Peyer's patch (tissue), 4 donors: ENCODE measurements at regions not wholly inside any gene's neighbourhood (a gene's known extent, or its start where the extent isn't known, plus 50 kb on each side); places are given as distances from the start of the nearest gene placed in this dataset.

Experiments used
- DNase-seq, 3 donors: peaks; one replicate each; pipeline ENCODE4 v3.0.0-alpha.2; 2017 to 2019
- H3K27ac ChIP-seq, 4 donors: fragments of 200-600 bp; sonication (generic); one replicate each; pipeline ENCODE4 v1.5.1; 2016 to 2019
- H3K27me3 ChIP-seq, 2 donors: fragments of 200-600 bp; sonication (generic); one replicate each; pipeline ENCODE4 v1.5.1; 2019
- H3K36me3 ChIP-seq, 3 donors: fragments of 200-600 bp; sonication (generic); one replicate each; pipeline ENCODE4 v1.5.1; 2016 to 2019
- H3K4me1 ChIP-seq, 4 donors: fragments of 200-600 bp; sonication (generic); one replicate each; pipeline ENCODE4 v1.5.1; 2016 to 2019
- H3K4me3 ChIP-seq, 4 donors: fragments of 200-600 bp; sonication (generic); 1 replicate in 3 of 4; 2 replicates in 1 of 4; pipeline ENCODE4 v1.5.1; 2016 to 2019; ENCODE audit warnings: mild to moderate bottlenecking in 1 of 4
- H3K9me3 ChIP-seq, 4 donors: fragments of 200-600 bp; sonication (generic); one replicate each; pipeline ENCODE4 v1.5.1; 2016 to 2019; ENCODE audit warnings: mild to moderate bottlenecking in 1 of 4
- POLR2A ChIP-seq, 2 donors: fragments of 450-650 bp; IDR thresholded peaks; one replicate each; pipeline ENCODE4 v1.5.1; 2017; ENCODE audit warnings: antibody characterized with exemption in 2 of 2, mild to moderate bottlenecking in 2 of 2, moderate library complexity in 2 of 2
- TF ChIP-seq, protein P1 (sequence below), 6 experiments: fragments of 450-650 bp in 4 of 6; fragments of 200-600 bp in 2 of 6; sonication (generic) in 1 of 6; IDR thresholded peaks; one replicate each; pipeline ENCODE4 v1.5.1; 2017 to 2019; ENCODE audit warnings: antibody characterized with exemption in 6 of 6, mild to moderate bottlenecking in 3 of 6, moderate library complexity in 1 of 6

DNA sequence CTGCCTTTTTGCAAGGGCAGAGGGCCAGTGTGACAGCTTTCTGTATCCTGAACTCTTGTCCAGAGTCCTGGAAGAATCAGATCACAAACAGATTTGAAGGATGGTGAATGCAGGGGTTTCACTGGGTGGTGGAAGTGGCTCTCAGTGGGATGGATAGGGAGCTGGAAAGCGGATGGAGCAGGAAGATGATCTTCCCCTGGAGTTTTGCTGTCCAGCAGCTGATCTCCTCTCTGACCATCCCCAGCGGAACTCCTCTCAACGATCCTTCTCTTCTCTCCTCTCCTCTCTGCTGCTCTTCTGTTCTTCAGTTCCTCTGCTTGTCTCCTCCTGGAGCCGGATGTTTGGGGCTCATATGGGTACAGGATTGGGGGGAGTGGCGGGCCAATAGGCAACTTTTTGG lies 108.3 kb upstream of the HMHB1 start:
- no peaks in the 10 kb centered on the region for H3K4me1 ChIP-seq
- DNase-seq = no peak
- H3K9me3 ChIP-seq = no peaks in the 10 kb centered on the region
- H3K4me3 ChIP-seq = no peak overlapping the region
- H3K36me3 ChIP-seq = no peaks in the 10 kb centered on the region
- no peak for TF ChIP-seq POLR2A (IDR thresholded peaks at IDR 0.05)
- H3K27ac ChIP-seq = no peak overlapping the region
- H3K27me3 ChIP-seq = no peaks in the 10 kb centered on the region

DNA sequence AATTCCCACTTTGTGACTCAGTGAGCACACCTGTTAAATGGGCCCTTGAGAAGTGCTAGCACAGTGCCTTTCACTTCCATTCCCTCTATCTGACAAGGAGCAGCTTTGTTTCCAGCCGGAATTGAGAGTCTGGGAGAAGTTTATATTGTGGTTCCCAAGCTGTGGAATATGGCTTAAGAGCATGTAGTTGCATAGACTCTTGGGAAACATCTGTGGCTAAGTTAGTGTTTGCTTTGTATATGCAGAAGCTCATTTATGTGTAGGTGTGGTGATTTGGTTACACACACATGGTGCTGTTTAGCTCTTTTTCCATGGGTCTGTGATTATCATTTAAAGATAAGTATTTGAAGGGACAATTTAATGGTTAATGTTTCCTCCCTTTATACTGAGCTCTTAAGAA lies 110.5 kb upstream of the HMHB1 start:
- TF ChIP-seq POLR2A (IDR thresholded peaks at IDR 0.05) = no peak
- TF ChIP-seq, protein P1, sequence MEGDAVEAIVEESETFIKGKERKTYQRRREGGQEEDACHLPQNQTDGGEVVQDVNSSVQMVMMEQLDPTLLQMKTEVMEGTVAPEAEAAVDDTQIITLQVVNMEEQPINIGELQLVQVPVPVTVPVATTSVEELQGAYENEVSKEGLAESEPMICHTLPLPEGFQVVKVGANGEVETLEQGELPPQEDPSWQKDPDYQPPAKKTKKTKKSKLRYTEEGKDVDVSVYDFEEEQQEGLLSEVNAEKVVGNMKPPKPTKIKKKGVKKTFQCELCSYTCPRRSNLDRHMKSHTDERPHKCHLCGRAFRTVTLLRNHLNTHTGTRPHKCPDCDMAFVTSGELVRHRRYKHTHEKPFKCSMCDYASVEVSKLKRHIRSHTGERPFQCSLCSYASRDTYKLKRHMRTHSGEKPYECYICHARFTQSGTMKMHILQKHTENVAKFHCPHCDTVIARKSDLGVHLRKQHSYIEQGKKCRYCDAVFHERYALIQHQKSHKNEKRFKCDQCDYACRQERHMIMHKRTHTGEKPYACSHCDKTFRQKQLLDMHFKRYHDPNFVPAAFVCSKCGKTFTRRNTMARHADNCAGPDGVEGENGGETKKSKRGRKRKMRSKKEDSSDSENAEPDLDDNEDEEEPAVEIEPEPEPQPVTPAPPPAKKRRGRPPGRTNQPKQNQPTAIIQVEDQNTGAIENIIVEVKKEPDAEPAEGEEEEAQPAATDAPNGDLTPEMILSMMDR (IDR thresholded peaks at IDR 0.05) = no peak
- H3K9me3 ChIP-seq = no peaks in the 10 kb centered on the region
- no peak for DNase-seq
- no peaks in the 10 kb centered on the region for H3K27me3 ChIP-seq
- H3K4me1 ChIP-seq = no peaks in the 10 kb centered on the region
- no peak overlapping the region for H3K27ac ChIP-seq
- H3K36me3 ChIP-seq = no peaks in the 10 kb centered on the region
- H3K4me3 ChIP-seq = no peak overlapping the region

DNA sequence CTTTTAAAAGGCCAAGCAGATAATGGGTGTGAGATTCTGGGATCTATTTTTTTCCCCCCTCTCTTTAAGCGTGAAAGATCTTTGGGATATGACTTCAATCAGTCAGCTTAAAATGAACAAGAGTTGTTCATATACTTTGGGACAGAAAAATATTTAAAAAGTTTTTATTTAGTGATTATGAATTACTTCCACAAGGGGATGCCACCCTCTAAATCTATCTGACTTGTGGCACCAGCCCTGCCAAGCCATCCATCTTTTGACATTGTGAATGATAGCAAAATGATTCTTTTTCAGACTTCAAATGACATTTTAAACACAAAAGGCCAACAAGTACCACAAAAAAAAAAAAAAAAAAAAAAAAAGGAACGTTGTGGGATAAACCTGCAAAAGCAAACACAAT lies 111.0 kb upstream of the HMHB1 start:
- TF ChIP-seq POLR2A (IDR thresholded peaks at IDR 0.05) = no peak
- TF ChIP-seq, protein P1 (IDR thresholded peaks at IDR 0.05) = no peak
- no peaks in the 10 kb centered on the region for H3K4me1 ChIP-seq
- H3K9me3 ChIP-seq = no peaks in the 10 kb centered on the region
- H3K27me3 ChIP-seq = no peaks in the 10 kb centered on the region
- H3K4me3 ChIP-seq = no peak overlapping the region
- DNase-seq = no peak
- no peaks in the 10 kb centered on the region for H3K36me3 ChIP-seq
- H3K27ac ChIP-seq = no peak overlapping the region

DNA sequence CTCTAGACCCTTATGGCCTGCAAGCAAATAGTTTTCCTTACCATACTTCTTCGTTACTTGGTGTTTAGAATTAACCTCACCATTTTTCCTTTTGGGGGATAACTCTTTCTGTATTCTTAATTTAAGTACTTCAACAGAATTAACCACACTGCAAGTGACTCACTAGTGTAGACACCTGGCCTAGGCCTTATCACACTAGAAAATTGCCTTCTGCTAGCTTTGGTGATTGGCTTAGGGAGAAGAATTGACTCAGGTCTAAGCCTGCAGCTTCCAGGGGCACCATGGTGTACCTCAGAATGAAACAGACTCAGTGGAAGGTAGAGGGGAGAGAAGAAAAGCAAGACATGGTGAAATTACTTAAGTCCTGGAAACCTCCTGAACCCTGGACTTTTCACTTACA lies 112.8 kb upstream of the HMHB1 start:
- no peaks in the 10 kb centered on the region for H3K36me3 ChIP-seq
- DNase-seq = no peak
- no peaks in the 10 kb centered on the region for H3K27me3 ChIP-seq
- no peak overlapping the region for H3K27ac ChIP-seq
- H3K9me3 ChIP-seq = no peaks in the 10 kb centered on the region
- no peak overlapping the region for H3K4me3 ChIP-seq
- H3K4me1 ChIP-seq = no peaks in the 10 kb centered on the region
- TF ChIP-seq, protein P1 (IDR thresholded peaks at IDR 0.05) = no peak
- no peak for TF ChIP-seq POLR2A (IDR thresholded peaks at IDR 0.05)

DNA sequence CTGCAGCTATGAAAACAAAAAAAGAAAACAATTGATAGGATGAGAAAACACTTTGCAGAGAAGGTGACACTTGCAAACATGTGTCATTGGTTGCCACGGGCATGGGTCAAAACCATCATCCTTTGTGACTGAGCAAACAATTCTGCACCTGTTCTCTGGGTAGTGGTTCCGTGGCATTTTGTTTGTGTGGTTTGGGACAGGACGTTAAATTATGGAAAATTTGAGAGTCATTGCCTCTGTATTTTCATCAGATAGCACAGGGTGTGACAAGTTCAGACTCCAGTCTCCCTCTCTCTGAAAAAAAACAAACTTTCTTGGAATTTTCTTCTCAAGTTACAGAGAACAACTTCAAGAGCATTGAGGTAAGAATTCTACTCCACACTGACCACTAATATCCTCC lies 113.4 kb upstream of the HMHB1 start:
- Histone ChIP-seq H3K4me3 (no peak overlapping the region), H3K4me1 (no peaks in the 10 kb centered on the region), H3K36me3 (no peaks in the 10 kb centered on the region), H3K9me3 (no peaks in the 10 kb centered on the region), H3K27me3 (no peaks in the 10 kb centered on the region), H3K27ac (no peak overlapping the region)
- DNase-seq = no peak
- TF ChIP-seq, protein P1 (IDR thresholded peaks at IDR 0.05) = no peak
- no peak for TF ChIP-seq POLR2A (IDR thresholded peaks at IDR 0.05)

DNA sequence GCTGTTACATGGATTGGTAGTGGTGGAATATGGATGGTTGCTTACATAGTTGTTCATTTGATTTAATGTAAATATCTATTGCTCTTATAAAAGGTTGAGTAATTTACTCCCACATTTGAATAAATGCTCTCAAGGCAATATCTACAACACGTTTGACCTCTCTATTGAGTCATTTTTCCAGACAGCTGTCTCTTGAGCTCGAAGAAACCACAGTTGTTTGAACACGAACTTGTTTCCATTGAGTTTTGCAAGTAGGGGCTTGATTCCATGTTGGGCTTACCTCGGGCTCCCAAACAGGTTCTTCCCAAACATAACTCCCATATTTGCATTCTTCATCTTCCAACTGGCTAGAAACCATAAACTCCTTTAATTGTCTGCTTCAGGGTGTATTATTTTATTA lies 115.0 kb upstream of the HMHB1 start:
- TF ChIP-seq, protein P1 (IDR thresholded peaks at IDR 0.05) = no peak
- TF ChIP-seq POLR2A (IDR thresholded peaks at IDR 0.05) = no peak
- Histone ChIP-seq H3K4me1 (peaks cover 0 to 4% (median 0%) of the 10 kb centered on the region in 4 donors), H3K27ac (no peak overlapping the region), H3K36me3 (no peaks in the 10 kb centered on the region), H3K4me3 (no peak overlapping the region), H3K9me3 (no peaks in the 10 kb centered on the region), H3K27me3 (no peaks in the 10 kb centered on the region)
- DNase-seq = no peak
